HEK293 (cell line): ENCODE measurements at regions not wholly inside any gene's neighbourhood (a gene's known extent, or its start where the extent isn't known, plus 50 kb on each side); places are given as distances from the start of the nearest gene placed in this dataset.

Experiments used
- CTCF ChIA-PET: fragments of 350-600 bp; formaldehyde crosslinking; extraction: SDS; loops from one replicate; lab custom pipeline; 2021; ENCODE audit warnings: antibody characterized with exemption; lab: Yijun Ruan, JAX
- POLR2A ChIA-PET: fragments of 300-600 bp; formaldehyde crosslinking; extraction: SDS; loops from one replicate; lab custom pipeline; 2020; ENCODE audit warnings: antibody characterized with exemption, inconsistent platforms; lab: Yijun Ruan, JAX
- H3K27ac ChIP-seq: fragments of 200-500 bp; sonication (Bioruptor generic); 2 replicates; pipeline ENCODE4 v1.5.1; 2014; ENCODE audit warnings: low read depth, low read length, control low read depth, inconsistent platforms; ENCODE audit errors: extremely low read depth
- H3K36me3 ChIP-seq, 2 experiments: fragments of 200-500 bp in 1 of 2; sonication (Bioruptor generic) in 1 of 2; 1 replicate in 1 of 2; 2 replicates in 1 of 2; pipeline ENCODE4 v1.5.1; 2014 to 2017; ENCODE audit warnings: inconsistent platforms in 2 of 2, low read length in 2 of 2; ENCODE audit not compliant: control insufficient read depth in 2 of 2, insufficient read depth in 1 of 2
- H3K4me1 ChIP-seq: fragments of 200-500 bp; sonication (Bioruptor generic); 2 replicates; pipeline ENCODE4 v1.5.1; 2014; ENCODE audit warnings: mild to moderate bottlenecking, low read length, inconsistent platforms; ENCODE audit not compliant: control insufficient read depth, insufficient read depth
- H3K4me3 ChIP-seq: 2 replicates; pipeline ENCODE4 v1.5.1; 2011; ENCODE audit warnings: low read depth, mild to moderate bottlenecking, control low read depth, low read length, moderate library complexity
- H3K9me3 ChIP-seq: fragments of 200-500 bp; sonication (Bioruptor generic); 2 replicates; pipeline ENCODE4 v1.5.1; 2014; ENCODE audit warnings: low read depth, low read length, inconsistent platforms; ENCODE audit not compliant: control insufficient read depth, insufficient read depth
- BCL6B ChIP-seq: fragments of 450-650 bp; formaldehyde crosslinking; IDR thresholded peaks from 2 replicates; pipeline ENCODE4 v1.5.1; 2017; ENCODE audit warnings: missing biosample characterization, missing genetic modification characterization
- ZNF133 ChIP-seq: fragments of 450-650 bp; formaldehyde crosslinking; IDR thresholded peaks from 2 replicates; pipeline ENCODE4 v1.5.1; 2016; ENCODE audit warnings: missing biosample characterization, missing genetic modification characterization
- ZNF175 ChIP-seq: fragments of 450-650 bp; formaldehyde crosslinking; IDR thresholded peaks from 2 replicates; pipeline ENCODE4 v1.5.1; 2016; ENCODE audit warnings: missing biosample characterization, missing genetic modification characterization
- ZNF785 ChIP-seq: fragments of 450-650 bp; formaldehyde crosslinking; IDR thresholded peaks from 2 replicates; pipeline ENCODE4 v1.5.1; 2016; ENCODE audit warnings: missing biosample characterization, missing genetic modification characterization

GRCh38 chr7:24521917-24522623, 51.2 kb upstream of the PALS2 start:
- Histone ChIP-seq H3K4me1 (no peaks in the 10 kb centered on the region), H3K27ac (no peak overlapping the region), H3K4me3 (no peak overlapping the region), H3K9me3 (no peaks in the 10 kb centered on the region), H3K36me3 (no peaks in the 10 kb centered on the region)
- TF ChIP-seq BCL6B (tag by site-specific recombination) (no peak), ZNF785 (no peak), ZNF133 (no peak), ZNF175 (tag by site-specific recombination) (no peak)
- ChIA-PET POLR2A (interaction anchor here (1.0 kb wide), 1 partner anchor 52 kb away, joined by 3 read pairs; the partner anchor contains the start of gene PALS2), CTCF (interaction anchor here (1.1 kb wide), 1 partner anchor 232 kb away, joined by 3 read pairs; no protein-coding TSS in a partner anchor)
